Stimulated activated CD8-positive, alpha-beta memory T cell treated with anti-CD3 and anti-CD28 coated beads, Interleukin-15, amount 100 ng/mL, for 4 hours (primary cell): ENCODE measurements at regions not wholly inside any gene's neighbourhood (a gene's known extent, or its start where the extent isn't known, plus 50 kb on each side); places are given as distances from the start of the nearest gene placed in this dataset.
"Not testable (repeated sequence)": the region's sequence is repeated elsewhere in the genome, so short reads cannot be mapped to it uniquely, and the experiment has no call there.

Experiments
- DNase-seq, 2 donors: peaks; one replicate each; pipeline ENCODE4 v3.0.0-alpha.2; 2020; ENCODE audit warnings: low read depth in 2 of 2

- no peak for DNase-seq
Observed at GRCh38 chr2:18078216-18078615, 199.7 kb downstream of the KCNS3 start.

- DNase-seq = no peak
Observed at GRCh38 chr2:18077704-18078103, 199.2 kb downstream of the KCNS3 start.

- no peak for DNase-seq
Observed at GRCh38 chr2:18077231-18077630, 198.8 kb downstream of the KCNS3 start.

- DNase-seq = no peak
Observed at GRCh38 chr2:18074476-18074875, 196.0 kb downstream of the KCNS3 start.

- DNase-seq = no peak
Observed at GRCh38 chr2:18073601-18074000, 195.1 kb downstream of the KCNS3 start.

GRCh38 chr2:18067588-18068384 lies 189.3 kb downstream of the KCNS3 start:
- DNase-seq = no peak

- DNase-seq = no peak
Observed at GRCh38 chr2:18066894-18067293, 188.4 kb downstream of the KCNS3 start.

- no peak for DNase-seq
Observed at GRCh38 chr2:18066066-18066465, 187.6 kb downstream of the KCNS3 start.

- no peak for DNase-seq
Observed at GRCh38 chr2:18065249-18065648, 186.8 kb downstream of the KCNS3 start.

GRCh38 chr2:18063826-18064470 lies 185.5 kb downstream of the KCNS3 start:
- DNase-seq = no peak

- DNase-seq = no peak
Observed at GRCh38 chr2:18062892-18063291, 184.4 kb downstream of the KCNS3 start.

GRCh38 chr2:18061717-18062116 lies 183.2 kb downstream of the KCNS3 start:
- DNase-seq = no peak

- DNase-seq = no peak
Observed at GRCh38 chr2:18057657-18058056, 179.2 kb downstream of the KCNS3 start.

- DNase-seq = no peak
Observed at GRCh38 chr2:18055290-18055689, 176.8 kb downstream of the KCNS3 start.

- DNase-seq = no peak
Observed at GRCh38 chr2:18050001-18050400, 171.5 kb downstream of the KCNS3 start.

- no peak for DNase-seq
Observed at GRCh38 chr2:18049325-18049724, 170.9 kb downstream of the KCNS3 start.

GRCh38 chr2:18047896-18048657 lies 169.6 kb downstream of the KCNS3 start:
- DNase-seq = no peak

GRCh38 chr2:18047213-18047611 lies 168.7 kb downstream of the KCNS3 start:
- DNase-seq = no peak

GRCh38 chr2:18046558-18047212 lies 168.2 kb downstream of the KCNS3 start:
- no peak for DNase-seq

- DNase-seq = no peak
Observed at GRCh38 chr2:18046017-18046416, 167.6 kb downstream of the KCNS3 start.

GRCh38 chr2:18045230-18045629 lies 166.8 kb downstream of the KCNS3 start:
- DNase-seq = no peak

- DNase-seq = not testable (repeated sequence)
Observed at GRCh38 chr2:18017381-18017780, 138.9 kb downstream of the KCNS3 start.
